ENCODE measurements at regions not wholly inside any gene's neighbourhood (a gene's known extent, or its start where the extent isn't known, plus 50 kb on each side); places are given as distances from the start of the nearest gene placed in this dataset.

GRCh38 chr17:34730816-34731215 is 151.4 kb downstream of the TMEM132E start:
- H3K9me3 ChIP-seq, result peaks cover 0 to 4% (median 0%) of the 10 kb centered on the region in 4 donors
- DNase-seq (ENCODE audit: low spot score in 2 of 2), result no peak
- no peaks in the 10 kb centered on the region for H3K27me3 ChIP-seq
- 73 to 77% methylated on average over 2 to 3 of the region's 3 CpGs for WGBS, 2 donors
- no peaks in the 10 kb centered on the region for H3K36me3 ChIP-seq
- H3K4me3 ChIP-seq, result no peak overlapping the region
- no peak for TF ChIP-seq CTCF (IDR thresholded peaks at IDR 0.05)
- TF ChIP-seq EP300 (IDR thresholded peaks at IDR 0.05), result no peak
- no peak for TF ChIP-seq POLR2A (IDR thresholded peaks at IDR 0.05)
- H3K27ac ChIP-seq, result no peak overlapping the region
- H3K4me1 ChIP-seq, result no peaks in the 10 kb centered on the region

- DNase-seq (ENCODE audit: low spot score in 2 of 2), result no peak
- H3K4me3 ChIP-seq, result no peak overlapping the region
- 36 to 60% methylated on average over 10 of the region's 10 CpGs for WGBS, 2 donors
- no peaks in the 10 kb centered on the region for H3K27me3 ChIP-seq
- TF ChIP-seq POLR2A (IDR thresholded peaks at IDR 0.05), result no peak
- TF ChIP-seq EP300 (IDR thresholded peaks at IDR 0.05), result no peak
- TF ChIP-seq CTCF (IDR thresholded peaks at IDR 0.05), result no peak
- no peaks in the 10 kb centered on the region for H3K4me1 ChIP-seq
- no peaks in the 10 kb centered on the region for H3K36me3 ChIP-seq
- no peak overlapping the region for H3K27ac ChIP-seq
- peaks cover 0 to 4% (median 0%) of the 10 kb centered on the region in 4 donors for H3K9me3 ChIP-seq
These were observed 149.5 kb downstream of the TMEM132E start for GRCh38 chr17:34728771-34729310.

- H3K27ac ChIP-seq, result no peak overlapping the region
- no peaks in the 10 kb centered on the region for H3K27me3 ChIP-seq
- no peak for TF ChIP-seq POLR2A (IDR thresholded peaks at IDR 0.05)
- TF ChIP-seq CTCF (IDR thresholded peaks at IDR 0.05), result no peak
- no peak for TF ChIP-seq EP300 (IDR thresholded peaks at IDR 0.05)
- no peak for DNase-seq (ENCODE audit: low spot score in 2 of 2)
- 53 to 63% methylated on average over 6 of the region's 6 CpGs for WGBS, 2 donors
- H3K4me3 ChIP-seq, result no peak overlapping the region
- no peaks in the 10 kb centered on the region for H3K36me3 ChIP-seq
- H3K9me3 ChIP-seq, result peaks cover 0 to 4% (median 0%) of the 10 kb centered on the region in 4 donors
- H3K4me1 ChIP-seq, result no peaks in the 10 kb centered on the region
These were observed 148.2 kb downstream of the TMEM132E start for GRCh38 chr17:34727601-34728000.

- DNase-seq (ENCODE audit: low spot score in 2 of 2), result no peak
- peaks cover 0 to 4% (median 0%) of the 10 kb centered on the region in 4 donors for H3K9me3 ChIP-seq
- H3K36me3 ChIP-seq, result no peaks in the 10 kb centered on the region
- no peaks in the 10 kb centered on the region for H3K27me3 ChIP-seq
- TF ChIP-seq POLR2A (IDR thresholded peaks at IDR 0.05) (no peak), EP300 (IDR thresholded peaks at IDR 0.05) (no peak), CTCF (IDR thresholded peaks at IDR 0.05) (no peak)
- no peak overlapping the region for H3K27ac ChIP-seq
- H3K4me3 ChIP-seq, result no peak overlapping the region
- no peaks in the 10 kb centered on the region for H3K4me1 ChIP-seq
- 73 to 80% methylated on average over 6 of the region's 6 CpGs for WGBS, 2 donors
These were observed 147.4 kb downstream of the TMEM132E start for GRCh38 chr17:34726536-34727384.

GRCh38 chr17:34725725-34726124 is 146.3 kb downstream of the TMEM132E start:
- TF ChIP-seq CTCF (IDR thresholded peaks at IDR 0.05) (no peak), EP300 (IDR thresholded peaks at IDR 0.05) (no peak), POLR2A (IDR thresholded peaks at IDR 0.05) (no peak)
- Histone ChIP-seq H3K36me3 (no peaks in the 10 kb centered on the region), H3K27ac (no peak overlapping the region), H3K4me1 (no peaks in the 10 kb centered on the region), H3K4me3 (no peak overlapping the region), H3K27me3 (no peaks in the 10 kb centered on the region), H3K9me3 (no peaks in the 10 kb centered on the region)
- 55 to 61% methylated on average over 3 of the region's 3 CpGs for WGBS, 2 donors
- DNase-seq (ENCODE audit: low spot score in 2 of 2), result no peak

All from tibial nerve (tissue), 4 donors.